ENCODE measurements at regions not wholly inside any gene's neighbourhood (a gene's known extent, or its start where the extent isn't known, plus 50 kb on each side); places are given as distances from the start of the nearest gene placed in this dataset.

DNA sequence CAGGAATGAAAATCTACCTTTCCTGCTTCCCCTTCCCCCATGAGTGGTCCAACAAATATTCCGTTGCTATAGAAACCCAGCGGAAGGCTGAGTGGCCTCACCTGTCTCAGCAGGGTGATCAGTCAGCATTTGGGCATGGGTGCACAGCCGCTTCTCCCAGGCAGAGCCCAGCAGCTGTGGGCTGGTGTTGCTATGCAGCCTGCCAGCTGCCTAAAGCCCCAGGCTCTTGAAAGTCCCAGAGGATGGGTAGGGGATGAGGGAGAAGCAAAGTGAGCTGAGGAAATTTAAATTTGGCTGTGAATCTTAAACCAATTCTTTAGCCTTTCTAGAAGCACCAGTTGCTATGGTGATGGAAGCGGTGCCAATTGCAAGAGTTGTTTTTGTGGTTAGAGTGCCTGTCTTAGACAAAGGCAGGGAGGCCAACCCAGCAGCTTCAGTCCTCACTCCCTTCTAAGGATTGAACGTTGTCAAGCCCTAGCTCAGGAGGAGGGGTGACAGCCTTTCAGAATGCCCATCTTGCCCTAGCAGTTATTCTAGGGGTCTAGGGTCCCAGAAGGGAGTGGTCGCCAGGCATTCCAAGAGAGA is 151.5 kb upstream of the PITX1 start:
- Histone ChIP-seq H3K9me3 (no peaks in the 10 kb centered on the region), H2AFZ (ENCODE audit: low read depth) (no peak overlapping the region), H3K27ac (ENCODE audit: low read depth in 2 of 2, low read length in 1 of 2) (no peak overlapping the region), H4K20me1 (ENCODE audit: insufficient read depth) (no peaks in the 10 kb centered on the region), H3K79me2 (ENCODE audit: insufficient read depth) (no peaks in the 10 kb centered on the region), H3K4me2 (no peak overlapping the region), H3K9ac (no peak overlapping the region), H3K9me2 (no peaks in the 10 kb centered on the region), H3K36me3 (replicated peaks in 1 of 2; ENCODE audit: control insufficient read depth in 1 of 2, insufficient read depth in 2 of 2, low read length in 1 of 2) (no peaks in the 10 kb centered on the region), H3F3A (replicated peaks; ENCODE audit: insufficient read depth) (no peaks in the 10 kb centered on the region), H3K27me3 (ENCODE audit: insufficient read depth) (no peaks in the 10 kb centered on the region; the same call in 1 of the 2 replicates), H3K4me1 (ENCODE audit: control insufficient read depth in 1 of 2, insufficient read depth in 2 of 2, low read depth in 1 of 2, low read length in 1 of 2) (no peaks in the 10 kb centered on the region), H3K4me3 (ENCODE audit: low read depth in 2 of 2, low read length in 1 of 2) (no peak overlapping the region)
- ChIA-PET CTCF (interaction anchor here (0.7 to 1.5 kb wide), 2 partner anchors 16 to 19 kb away, joined by 3 read pairs; no protein-coding TSS in a partner anchor), POLR2A (no interaction called here)
- WGBS (ENCODE audit: low lambda C conversion rate), result 88% methylated on average over 6 of the region's 6 CpGs
- TF ChIP-seq POLR2AphosphoS5 (IDR thresholded peaks at IDR 0.05; ENCODE audit: low read depth, low read length) (no peak), GATA2 (CRISPR knock-in tag; IDR thresholded peaks at IDR 0.05) (no peak), SIN3A (IDR thresholded peaks at IDR 0.05; ENCODE audit: borderline replicate concordance, low read depth, low read length) (no peak), ELF1 (IDR thresholded peaks at IDR 0.05) (no peak), GABPA (IDR thresholded peaks at IDR 0.05; ENCODE audit: low read depth) (no peak), EZH2phosphoT487 (IDR thresholded peaks at IDR 0.05; ENCODE audit: borderline replicate concordance, low read depth) (no peak), NRF1 (IDR thresholded peaks at IDR 0.05; ENCODE audit: low read depth, low read length) (no peak), FOXM1 (IDR thresholded peaks at IDR 0.05; ENCODE audit: low read depth) (no peak), RFX5 (IDR thresholded peaks at IDR 0.05; ENCODE audit: low read length) (no peak), JUND (IDR thresholded peaks at IDR 0.05) (no peak), FOXJ3 (CRISPR knock-in tag; IDR thresholded peaks at IDR 0.05) (no peak)
- TF ChIP-seq, protein P1, sequence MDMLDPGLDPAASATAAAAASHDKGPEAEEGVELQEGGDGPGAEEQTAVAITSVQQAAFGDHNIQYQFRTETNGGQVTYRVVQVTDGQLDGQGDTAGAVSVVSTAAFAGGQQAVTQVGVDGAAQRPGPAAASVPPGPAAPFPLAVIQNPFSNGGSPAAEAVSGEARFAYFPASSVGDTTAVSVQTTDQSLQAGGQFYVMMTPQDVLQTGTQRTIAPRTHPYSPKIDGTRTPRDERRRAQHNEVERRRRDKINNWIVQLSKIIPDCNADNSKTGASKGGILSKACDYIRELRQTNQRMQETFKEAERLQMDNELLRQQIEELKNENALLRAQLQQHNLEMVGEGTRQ (IDR thresholded peaks at IDR 0.05; ENCODE audit: borderline replicate concordance, low read depth, low read length), result no peak
- TF ChIP-seq, protein P2, sequence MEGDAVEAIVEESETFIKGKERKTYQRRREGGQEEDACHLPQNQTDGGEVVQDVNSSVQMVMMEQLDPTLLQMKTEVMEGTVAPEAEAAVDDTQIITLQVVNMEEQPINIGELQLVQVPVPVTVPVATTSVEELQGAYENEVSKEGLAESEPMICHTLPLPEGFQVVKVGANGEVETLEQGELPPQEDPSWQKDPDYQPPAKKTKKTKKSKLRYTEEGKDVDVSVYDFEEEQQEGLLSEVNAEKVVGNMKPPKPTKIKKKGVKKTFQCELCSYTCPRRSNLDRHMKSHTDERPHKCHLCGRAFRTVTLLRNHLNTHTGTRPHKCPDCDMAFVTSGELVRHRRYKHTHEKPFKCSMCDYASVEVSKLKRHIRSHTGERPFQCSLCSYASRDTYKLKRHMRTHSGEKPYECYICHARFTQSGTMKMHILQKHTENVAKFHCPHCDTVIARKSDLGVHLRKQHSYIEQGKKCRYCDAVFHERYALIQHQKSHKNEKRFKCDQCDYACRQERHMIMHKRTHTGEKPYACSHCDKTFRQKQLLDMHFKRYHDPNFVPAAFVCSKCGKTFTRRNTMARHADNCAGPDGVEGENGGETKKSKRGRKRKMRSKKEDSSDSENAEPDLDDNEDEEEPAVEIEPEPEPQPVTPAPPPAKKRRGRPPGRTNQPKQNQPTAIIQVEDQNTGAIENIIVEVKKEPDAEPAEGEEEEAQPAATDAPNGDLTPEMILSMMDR (IDR thresholded peaks at IDR 0.05), result no peak
- TF ChIP-seq, protein P3, sequence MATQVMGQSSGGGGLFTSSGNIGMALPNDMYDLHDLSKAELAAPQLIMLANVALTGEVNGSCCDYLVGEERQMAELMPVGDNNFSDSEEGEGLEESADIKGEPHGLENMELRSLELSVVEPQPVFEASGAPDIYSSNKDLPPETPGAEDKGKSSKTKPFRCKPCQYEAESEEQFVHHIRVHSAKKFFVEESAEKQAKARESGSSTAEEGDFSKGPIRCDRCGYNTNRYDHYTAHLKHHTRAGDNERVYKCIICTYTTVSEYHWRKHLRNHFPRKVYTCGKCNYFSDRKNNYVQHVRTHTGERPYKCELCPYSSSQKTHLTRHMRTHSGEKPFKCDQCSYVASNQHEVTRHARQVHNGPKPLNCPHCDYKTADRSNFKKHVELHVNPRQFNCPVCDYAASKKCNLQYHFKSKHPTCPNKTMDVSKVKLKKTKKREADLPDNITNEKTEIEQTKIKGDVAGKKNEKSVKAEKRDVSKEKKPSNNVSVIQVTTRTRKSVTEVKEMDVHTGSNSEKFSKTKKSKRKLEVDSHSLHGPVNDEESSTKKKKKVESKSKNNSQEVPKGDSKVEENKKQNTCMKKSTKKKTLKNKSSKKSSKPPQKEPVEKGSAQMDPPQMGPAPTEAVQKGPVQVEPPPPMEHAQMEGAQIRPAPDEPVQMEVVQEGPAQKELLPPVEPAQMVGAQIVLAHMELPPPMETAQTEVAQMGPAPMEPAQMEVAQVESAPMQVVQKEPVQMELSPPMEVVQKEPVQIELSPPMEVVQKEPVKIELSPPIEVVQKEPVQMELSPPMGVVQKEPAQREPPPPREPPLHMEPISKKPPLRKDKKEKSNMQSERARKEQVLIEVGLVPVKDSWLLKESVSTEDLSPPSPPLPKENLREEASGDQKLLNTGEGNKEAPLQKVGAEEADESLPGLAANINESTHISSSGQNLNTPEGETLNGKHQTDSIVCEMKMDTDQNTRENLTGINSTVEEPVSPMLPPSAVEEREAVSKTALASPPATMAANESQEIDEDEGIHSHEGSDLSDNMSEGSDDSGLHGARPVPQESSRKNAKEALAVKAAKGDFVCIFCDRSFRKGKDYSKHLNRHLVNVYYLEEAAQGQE (IDR thresholded peaks at IDR 0.05; ENCODE audit: low read depth, low read length), result no peak
- TF ChIP-seq, protein P4, sequence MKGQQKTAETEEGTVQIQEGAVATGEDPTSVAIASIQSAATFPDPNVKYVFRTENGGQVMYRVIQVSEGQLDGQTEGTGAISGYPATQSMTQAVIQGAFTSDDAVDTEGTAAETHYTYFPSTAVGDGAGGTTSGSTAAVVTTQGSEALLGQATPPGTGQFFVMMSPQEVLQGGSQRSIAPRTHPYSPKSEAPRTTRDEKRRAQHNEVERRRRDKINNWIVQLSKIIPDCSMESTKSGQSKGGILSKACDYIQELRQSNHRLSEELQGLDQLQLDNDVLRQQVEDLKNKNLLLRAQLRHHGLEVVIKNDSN (IDR thresholded peaks at IDR 0.05; ENCODE audit: borderline replicate concordance, low read depth), result no peak
- DNase-seq, result no peak
